ENCODE measurements at regions not wholly inside any gene's neighbourhood (a gene's known extent, or its start where the extent isn't known, plus 50 kb on each side); places are given as distances from the start of the nearest gene placed in this dataset.
A peak's percentile ranks its signal among the peaks of the same experiment; 100 is the strongest.

GRCh38 chr14:89720741-89721729 lies 233.5 kb downstream of the EFCAB11 start:
- H3K9me3 Mint-ChIP-seq (ENCODE audit: unreplicated experiment) = peaks cover 3% of the 10 kb centered on the region
- H3K27ac Mint-ChIP-seq (ENCODE audit: unreplicated experiment) = peak overlapping the region; percentile 20
- no peak overlapping the region for H3K4me3 Mint-ChIP-seq (ENCODE audit: unreplicated experiment)
- peaks cover 3% of the 10 kb centered on the region for H3K4me1 Mint-ChIP-seq (ENCODE audit: low read depth, unreplicated experiment)
- peaks cover under 1% of the 10 kb centered on the region for H3K36me3 Mint-ChIP-seq (ENCODE audit: low read depth, unreplicated experiment)
- Histone ChIP-seq H3K27me3 (ENCODE audit: insufficient read depth, low read length) (no peaks in the 10 kb centered on the region), H4K20me1 (ENCODE audit: insufficient read depth, low read length) (no peaks in the 10 kb centered on the region), H3K9ac (ENCODE audit: low read length) (no peak overlapping the region), H3K4me1 (ENCODE audit: insufficient read depth, low read length) (no peaks in the 10 kb centered on the region), H3K79me2 (ENCODE audit: insufficient read depth, low read length) (no peaks in the 10 kb centered on the region), H2AFZ (ENCODE audit: low read depth, low read length) (peak overlapping the region; percentile 21), H3K27ac (ENCODE audit: low read depth, low read length) (no peak overlapping the region), H3K4me2 (ENCODE audit: low read length) (no peak overlapping the region), H3K4me3 (ENCODE audit: insufficient read depth, low read depth, low read length) (no peak overlapping the region), H3K36me3 (ENCODE audit: insufficient read depth, low read length) (no peaks in the 10 kb centered on the region), H3K9me3 (ENCODE audit: insufficient read depth, low read depth, low read length) (no peaks in the 10 kb centered on the region)
- DNase-seq (ENCODE audit: low read depth) (no peak), FAIRE-seq (no peak)
- peaks cover 3% of the 10 kb centered on the region for H3K27me3 Mint-ChIP-seq (ENCODE audit: low read depth, unreplicated experiment)
- TF ChIP-seq, protein P1, sequence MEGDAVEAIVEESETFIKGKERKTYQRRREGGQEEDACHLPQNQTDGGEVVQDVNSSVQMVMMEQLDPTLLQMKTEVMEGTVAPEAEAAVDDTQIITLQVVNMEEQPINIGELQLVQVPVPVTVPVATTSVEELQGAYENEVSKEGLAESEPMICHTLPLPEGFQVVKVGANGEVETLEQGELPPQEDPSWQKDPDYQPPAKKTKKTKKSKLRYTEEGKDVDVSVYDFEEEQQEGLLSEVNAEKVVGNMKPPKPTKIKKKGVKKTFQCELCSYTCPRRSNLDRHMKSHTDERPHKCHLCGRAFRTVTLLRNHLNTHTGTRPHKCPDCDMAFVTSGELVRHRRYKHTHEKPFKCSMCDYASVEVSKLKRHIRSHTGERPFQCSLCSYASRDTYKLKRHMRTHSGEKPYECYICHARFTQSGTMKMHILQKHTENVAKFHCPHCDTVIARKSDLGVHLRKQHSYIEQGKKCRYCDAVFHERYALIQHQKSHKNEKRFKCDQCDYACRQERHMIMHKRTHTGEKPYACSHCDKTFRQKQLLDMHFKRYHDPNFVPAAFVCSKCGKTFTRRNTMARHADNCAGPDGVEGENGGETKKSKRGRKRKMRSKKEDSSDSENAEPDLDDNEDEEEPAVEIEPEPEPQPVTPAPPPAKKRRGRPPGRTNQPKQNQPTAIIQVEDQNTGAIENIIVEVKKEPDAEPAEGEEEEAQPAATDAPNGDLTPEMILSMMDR (IDR thresholded peaks at IDR 0.05; ENCODE audit: insufficient read depth, low read depth, low read length) = no peak
- no peak for TF ChIP-seq EZH2 (IDR thresholded peaks at IDR 0.05; ENCODE audit: insufficient read depth, low read length)

DNA sequence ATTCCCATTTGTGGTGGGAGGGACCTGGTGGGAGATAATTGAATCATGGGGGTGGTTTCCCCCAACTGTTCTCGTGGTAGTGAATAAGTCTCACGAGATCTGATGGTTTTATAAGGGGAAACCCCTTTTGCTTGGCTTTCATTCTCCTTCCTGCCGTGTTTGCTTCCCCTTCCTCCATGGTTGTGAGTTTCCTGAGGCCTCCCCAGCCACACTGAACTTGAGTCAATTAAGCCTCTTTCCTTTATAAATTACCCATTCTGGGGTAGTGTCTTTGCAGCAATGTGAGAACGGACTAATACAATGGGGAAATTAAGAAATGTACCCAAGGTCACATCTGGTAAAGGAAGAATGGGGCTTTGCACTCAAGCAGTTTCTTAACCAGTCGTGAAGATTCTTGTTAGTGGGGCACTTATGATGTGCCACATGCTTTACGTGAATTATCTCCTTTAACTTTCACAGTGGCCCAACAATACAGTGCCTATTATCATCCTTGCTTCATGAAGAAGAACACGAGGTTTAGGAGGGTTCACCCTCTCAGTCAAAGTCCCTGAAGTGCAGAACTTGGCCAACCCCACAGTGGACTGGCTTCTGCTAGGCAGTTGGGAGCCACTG lies 234.3 kb downstream of the EFCAB11 start:
- H3K4me2 ChIP-seq (ENCODE audit: low read length) = no peak overlapping the region
- H3K4me1 ChIP-seq (ENCODE audit: insufficient read depth, low read length) = no peaks in the 10 kb centered on the region
- no peak overlapping the region for H3K9ac ChIP-seq (ENCODE audit: low read length)
- peaks cover 3% of the 10 kb centered on the region for H3K4me1 Mint-ChIP-seq (ENCODE audit: low read depth, unreplicated experiment)
- H3K9me3 ChIP-seq (ENCODE audit: insufficient read depth, low read depth, low read length) = no peaks in the 10 kb centered on the region
- H3K36me3 Mint-ChIP-seq (ENCODE audit: low read depth, unreplicated experiment) = peaks cover 2% of the 10 kb centered on the region
- H3K27ac ChIP-seq (ENCODE audit: low read depth, low read length) = no peak overlapping the region
- no peaks in the 10 kb centered on the region for H3K79me2 ChIP-seq (ENCODE audit: insufficient read depth, low read length)
- no peak overlapping the region for H3K4me3 ChIP-seq (ENCODE audit: insufficient read depth, low read depth, low read length)
- H2AFZ ChIP-seq (ENCODE audit: low read depth, low read length) = no peak overlapping the region
- FAIRE-seq (no peak), DNase-seq (ENCODE audit: low read depth) (no peak)
- H3K36me3 ChIP-seq (ENCODE audit: insufficient read depth, low read length) = no peaks in the 10 kb centered on the region
- no peak for TF ChIP-seq EZH2 (IDR thresholded peaks at IDR 0.05; ENCODE audit: insufficient read depth, low read length)
- TF ChIP-seq, protein P1 (IDR thresholded peaks at IDR 0.05; ENCODE audit: insufficient read depth, low read depth, low read length) = no peak
- H3K27ac Mint-ChIP-seq (ENCODE audit: unreplicated experiment) = no peak overlapping the region
- peaks cover 3% of the 10 kb centered on the region for H3K27me3 Mint-ChIP-seq (ENCODE audit: low read depth, unreplicated experiment)
- peaks cover 3% of the 10 kb centered on the region for H3K9me3 Mint-ChIP-seq (ENCODE audit: unreplicated experiment)
- no peaks in the 10 kb centered on the region for H4K20me1 ChIP-seq (ENCODE audit: insufficient read depth, low read length)
- no peak overlapping the region for H3K4me3 Mint-ChIP-seq (ENCODE audit: unreplicated experiment)
- no peaks in the 10 kb centered on the region for H3K27me3 ChIP-seq (ENCODE audit: insufficient read depth, low read length)
